Erythroblast (primary cell): ENCODE measurements at regions not wholly inside any gene's neighbourhood (a gene's known extent, or its start where the extent isn't known, plus 50 kb on each side); places are given as distances from the start of the nearest gene placed in this dataset.

Source experiments
- GATA1 ChIP-seq: IDR thresholded peaks from 2 replicates; pipeline ENCODE4 v1.6.1; 2011; ENCODE audit warnings: low read depth, mild to moderate bottlenecking, control low read depth, low read length, moderate library complexity
- POLR2A ChIP-seq: IDR thresholded peaks from 2 replicates; pipeline ENCODE4 v1.6.1; 2011; ENCODE audit warnings: mild to moderate bottlenecking, low read length

GRCh38 chr2:126558029-126558428 is 97.9 kb upstream of the GYPC start:
- no peak for TF ChIP-seq POLR2A
- no peak for TF ChIP-seq GATA1
